ENCODE measurements at regions not wholly inside any gene's neighbourhood (a gene's known extent, or its start where the extent isn't known, plus 50 kb on each side); places are given as distances from the start of the nearest gene placed in this dataset.

DNA sequence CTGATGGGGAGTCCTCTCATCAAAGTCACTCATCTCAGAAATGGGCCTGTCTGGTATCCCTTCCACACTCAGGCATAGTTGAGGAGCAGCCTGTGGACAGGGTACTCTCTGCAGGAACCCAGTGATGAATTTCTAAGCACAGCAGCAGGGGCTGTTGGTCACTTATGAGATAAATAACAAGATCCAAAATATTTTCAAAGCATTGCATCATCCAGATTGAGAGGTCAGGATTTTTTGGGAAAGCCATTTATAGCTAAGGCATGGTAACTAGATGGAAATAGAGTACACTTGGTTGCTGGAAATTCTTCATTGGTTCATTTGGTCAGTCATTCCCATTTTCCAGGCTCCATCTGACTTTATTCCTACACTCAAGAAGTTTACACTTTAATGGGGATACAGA, 246.8 kb upstream of the RAI14 start:
- TF ChIP-seq ZNF274 (IDR thresholded peaks at IDR 0.05; ENCODE audit: low read depth, low read length) (no peak), SUZ12 (IDR thresholded peaks at IDR 0.05; ENCODE audit: extremely low read depth, insufficient read depth, insufficient read length) (no peak)

Measured in NT2/D1 (cell line).